Chondrocyte (in vitro differentiated cells): ENCODE measurements at regions not wholly inside any gene's neighbourhood (a gene's known extent, or its start where the extent isn't known, plus 50 kb on each side); places are given as distances from the start of the nearest gene placed in this dataset.

ENCODE experiments used
- DNase-seq: peaks from one replicate; pipeline ENCODE4 v3.0.0; 2021; ENCODE audit warnings: mixed read lengths, low spot score
- H3K27ac Mint-ChIP-seq: one replicate; pipeline ENCODE4 v1.8.0; 2021; ENCODE audit warnings: mild to moderate bottlenecking, moderate library complexity, mixed read lengths; ENCODE audit not compliant: unreplicated experiment
- H3K27me3 Mint-ChIP-seq: 2 replicates; pipeline ENCODE4 v1.8.0; 2021; ENCODE audit warnings: low read depth, mixed read lengths
- H3K36me3 Mint-ChIP-seq: 2 replicates; pipeline ENCODE4 v1.8.0; 2021; ENCODE audit warnings: low read depth, mixed read lengths
- H3K4me1 Mint-ChIP-seq: 2 replicates; pipeline ENCODE4 v1.8.0; 2021; ENCODE audit warnings: low read depth, mild to moderate bottlenecking, mixed read lengths
- H3K4me3 Mint-ChIP-seq: one replicate; pipeline ENCODE4 v1.8.0; 2021; ENCODE audit warnings: mild to moderate bottlenecking, moderate library complexity, mixed read lengths; ENCODE audit not compliant: unreplicated experiment
- H3K9me3 Mint-ChIP-seq: 2 replicates; pipeline ENCODE4 v1.8.0; 2021; ENCODE audit warnings: low read depth, mixed read lengths
- CTCF ChIP-seq: fragments of 200-600 bp; sonication (generic); IDR thresholded peaks from 2 replicates; pipeline ENCODE4 v1.5.0; 2021; ENCODE audit warnings: antibody characterized with exemption, mild to moderate bottlenecking, moderate library complexity

GRCh38 chrX:13419276-13419675, 99.4 kb upstream of the ATXN3L start:
- peaks cover 5% of the 10 kb centered on the region for H3K9me3 Mint-ChIP-seq
- H3K27me3 Mint-ChIP-seq, result no peaks in the 10 kb centered on the region
- H3K36me3 Mint-ChIP-seq, result no peaks in the 10 kb centered on the region
- no peak overlapping the region for H3K27ac Mint-ChIP-seq
- no peak overlapping the region for H3K4me3 Mint-ChIP-seq
- DNase-seq, result no peak
- H3K4me1 Mint-ChIP-seq, result peaks cover 27% of the 10 kb centered on the region
- TF ChIP-seq CTCF, result no peak

GRCh38 chrX:13418126-13419097, 98.6 kb upstream of the ATXN3L start:
- TF ChIP-seq CTCF, result no peak
- Mint-ChIP-seq H3K9me3 (peaks cover 2% of the 10 kb centered on the region), H3K27me3 (no peaks in the 10 kb centered on the region), H3K27ac (peak overlapping the region; percentile 68), H3K36me3 (no peaks in the 10 kb centered on the region), H3K4me1 (peaks cover 27% of the 10 kb centered on the region), H3K4me3 (no peak overlapping the region)
- no peak for DNase-seq

- Mint-ChIP-seq H3K27me3 (no peaks in the 10 kb centered on the region), H3K9me3 (peaks cover 4% of the 10 kb centered on the region), H3K36me3 (no peaks in the 10 kb centered on the region), H3K4me3 (no peak overlapping the region), H3K27ac (no peak overlapping the region), H3K4me1 (peaks cover 23% of the 10 kb centered on the region)
- TF ChIP-seq CTCF, result no peak
- DNase-seq, result no peak
Measured at GRCh38 chrX:13415509-13415908, 95.7 kb upstream of the ATXN3L start.

GRCh38 chrX:13414006-13414647, 94.3 kb upstream of the ATXN3L start:
- Mint-ChIP-seq H3K36me3 (no peaks in the 10 kb centered on the region), H3K4me1 (peaks cover 22% of the 10 kb centered on the region), H3K27me3 (no peaks in the 10 kb centered on the region), H3K9me3 (peaks cover 4% of the 10 kb centered on the region), H3K27ac (no peak overlapping the region), H3K4me3 (no peak overlapping the region)
- DNase-seq, result no peak
- TF ChIP-seq CTCF, result no peak

- Mint-ChIP-seq H3K36me3 (peaks cover under 1% of the 10 kb centered on the region), H3K4me1 (peaks cover 8% of the 10 kb centered on the region), H3K27ac (no peak overlapping the region), H3K9me3 (peaks cover 8% of the 10 kb centered on the region), H3K4me3 (no peak overlapping the region), H3K27me3 (no peaks in the 10 kb centered on the region)
- DNase-seq, result no peak
- no peak for TF ChIP-seq CTCF
Measured at GRCh38 chrX:13412208-13412600, 92.4 kb upstream of the ATXN3L start.
